AML-193 (cell line): ENCODE measurements at regions not wholly inside any gene's neighbourhood (a gene's known extent, or its start where the extent isn't known, plus 50 kb on each side); places are given as distances from the start of the nearest gene placed in this dataset.

ENCODE experiments used
- DNase-seq, 2 experiments: peaks; one replicate each; lab custom pipeline; 2025; lab: John Stamatoyannopoulos, UW

DNA sequence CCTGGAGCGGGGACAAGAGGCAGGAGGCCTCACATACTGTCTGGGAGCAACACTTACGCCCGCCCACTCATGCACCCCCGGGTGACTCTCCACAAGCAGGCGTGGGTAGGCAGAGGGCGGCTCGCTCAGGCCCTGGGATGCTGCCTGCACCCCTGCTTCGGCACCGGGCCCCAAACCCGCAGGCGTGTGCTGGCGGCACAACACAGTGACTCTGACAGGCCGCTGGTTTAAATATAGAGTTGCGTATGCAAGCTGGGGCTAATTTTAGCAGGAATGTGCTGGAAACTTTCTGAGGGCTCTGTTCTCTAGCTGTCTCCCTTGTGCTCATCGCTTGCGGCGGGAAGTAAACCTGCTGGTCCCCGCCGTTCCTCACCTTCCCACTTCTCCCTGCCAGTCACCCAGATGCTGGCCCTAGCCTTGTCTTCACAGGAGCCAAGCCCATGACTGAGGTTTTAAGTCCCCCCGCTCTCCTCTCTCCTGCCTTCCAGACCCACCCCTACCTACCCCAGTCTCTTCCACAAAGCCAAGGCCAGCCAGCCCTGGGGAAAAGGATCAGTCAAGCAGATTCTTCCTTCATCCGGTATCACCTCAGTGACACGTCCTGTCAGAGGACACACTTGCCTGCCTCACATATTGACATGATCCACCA is 94.5 kb upstream of the FOXP4 start:
- no peak for DNase-seq

DNA sequence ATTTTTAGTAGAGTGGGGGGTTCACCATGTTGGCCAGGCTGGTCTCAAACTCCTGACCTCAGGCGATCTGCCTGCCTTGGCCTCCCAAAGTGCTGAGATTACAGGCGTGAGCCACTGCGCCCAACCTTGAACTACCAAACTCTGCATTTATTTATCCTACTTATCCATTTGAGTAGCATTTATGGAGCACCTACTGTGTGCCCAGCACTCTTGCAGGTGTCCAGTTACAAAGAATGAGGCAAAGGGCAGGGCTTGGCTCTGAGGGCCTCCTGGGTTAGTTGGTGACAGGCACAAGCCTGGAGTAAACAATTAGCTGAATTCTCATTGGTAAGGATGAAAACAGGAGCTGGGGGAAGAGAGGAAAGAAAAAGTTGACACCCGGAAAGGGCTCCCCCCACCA is 93.4 kb upstream of the FOXP4 start:
- DNase-seq: no peak

DNA sequence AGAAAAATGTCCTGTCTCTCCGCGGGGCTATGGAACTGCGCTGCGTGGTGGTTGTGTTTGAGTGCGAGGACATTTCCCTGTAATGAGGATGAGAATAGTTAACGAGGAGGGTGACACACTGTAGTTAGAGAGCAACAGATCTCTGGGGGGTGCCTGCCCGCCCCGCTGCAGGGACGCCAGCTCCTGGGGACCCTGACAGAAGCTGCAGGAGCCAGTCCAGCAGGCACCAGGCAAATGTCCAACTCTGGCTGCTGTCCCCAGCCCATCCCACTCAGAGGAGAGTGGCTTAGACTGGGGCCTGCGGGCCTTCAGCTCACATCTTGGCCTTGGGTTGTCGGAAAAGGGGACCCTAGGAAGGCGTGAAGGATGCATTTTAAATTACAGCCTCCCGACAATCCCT is 92.9 kb upstream of the FOXP4 start:
- no peak for DNase-seq

DNA sequence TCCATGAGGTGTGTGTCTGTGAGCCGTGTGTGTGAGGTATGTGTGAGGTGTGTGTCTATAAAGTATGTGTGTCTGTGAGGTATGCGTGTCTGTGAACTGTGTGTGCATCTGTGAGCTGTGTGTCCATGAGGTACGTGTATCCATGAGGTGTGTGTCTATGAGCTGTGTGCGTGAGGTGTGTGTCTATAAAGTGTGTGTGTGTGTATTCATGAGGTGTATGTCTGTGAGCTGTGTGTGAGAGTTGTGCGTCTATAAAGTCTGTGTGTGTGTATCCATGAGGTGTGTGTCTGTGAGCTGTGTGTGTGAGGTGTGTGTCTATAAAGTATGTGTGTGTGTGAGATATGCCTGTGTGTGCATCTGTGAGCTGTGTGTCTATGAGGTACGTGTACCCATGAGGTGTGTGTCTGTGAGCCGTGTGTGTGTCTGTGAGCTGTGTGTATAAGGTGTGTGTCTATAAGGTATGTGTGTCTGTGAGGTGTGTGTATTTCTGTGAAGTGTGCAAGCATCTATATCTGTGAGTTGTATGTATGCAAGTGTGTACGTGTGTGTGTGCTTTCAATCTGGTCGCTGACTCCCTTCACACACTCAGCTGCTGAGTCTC is 91.9 kb upstream of the FOXP4 start:
- DNase-seq: no peak

DNA sequence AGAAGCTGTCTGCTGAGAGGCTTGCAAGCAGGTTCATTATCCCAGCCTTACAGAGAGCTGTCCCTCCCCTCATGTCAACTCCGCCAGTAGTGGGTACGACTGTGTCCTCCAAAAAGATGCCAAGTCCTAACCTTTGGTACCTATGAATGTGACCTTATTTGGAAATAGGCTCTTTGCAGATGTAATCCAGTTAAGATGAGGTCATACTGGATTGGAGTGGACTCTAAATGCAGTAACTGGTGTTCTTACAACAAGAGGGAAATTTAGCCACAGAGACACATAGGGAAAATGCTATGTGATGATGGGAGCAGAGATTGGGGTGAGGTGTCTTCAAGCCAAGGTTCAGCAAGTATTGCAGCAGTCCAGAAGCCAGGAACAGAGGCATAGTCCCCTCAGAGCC is 90.8 kb upstream of the FOXP4 start:
- no peak for DNase-seq

DNA sequence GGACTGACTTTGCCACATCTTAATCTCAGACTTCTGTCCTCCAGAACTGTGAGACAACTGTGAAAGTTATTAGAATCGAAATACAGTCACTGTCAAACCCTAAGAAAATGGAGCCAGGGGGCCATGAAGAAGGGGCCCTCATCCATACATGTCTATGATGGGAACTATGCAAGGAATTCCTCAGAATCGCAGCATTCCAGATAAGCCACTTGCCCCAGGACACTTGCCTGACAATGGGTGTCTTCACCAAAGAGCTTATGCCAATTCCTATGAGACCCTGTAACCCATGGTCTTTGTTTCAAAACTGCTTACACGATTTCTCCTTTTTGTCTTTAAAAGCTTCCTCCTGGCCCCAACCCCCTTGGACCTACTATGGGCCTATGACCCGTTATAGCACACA is 90.4 kb upstream of the FOXP4 start:
- no peak for DNase-seq

DNA sequence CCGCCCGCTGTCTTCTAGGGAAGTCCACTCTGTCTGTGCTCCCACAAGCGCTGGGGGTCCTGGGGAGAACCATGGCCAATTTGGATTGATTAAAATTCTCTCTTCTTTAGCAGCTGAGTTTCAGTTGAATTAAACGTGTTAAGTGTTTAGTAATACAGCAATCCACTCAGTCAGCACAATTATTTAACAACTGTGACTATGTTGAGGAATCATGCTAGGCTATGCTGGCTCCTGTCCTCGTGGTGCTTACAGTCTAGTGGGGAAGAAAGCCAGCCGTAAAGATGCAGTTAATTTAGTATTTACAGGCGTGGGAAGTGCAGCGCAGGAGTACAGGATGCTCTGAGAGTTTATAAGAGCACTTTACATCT is 88.9 kb upstream of the FOXP4 start:
- DNase-seq: no peak

DNA sequence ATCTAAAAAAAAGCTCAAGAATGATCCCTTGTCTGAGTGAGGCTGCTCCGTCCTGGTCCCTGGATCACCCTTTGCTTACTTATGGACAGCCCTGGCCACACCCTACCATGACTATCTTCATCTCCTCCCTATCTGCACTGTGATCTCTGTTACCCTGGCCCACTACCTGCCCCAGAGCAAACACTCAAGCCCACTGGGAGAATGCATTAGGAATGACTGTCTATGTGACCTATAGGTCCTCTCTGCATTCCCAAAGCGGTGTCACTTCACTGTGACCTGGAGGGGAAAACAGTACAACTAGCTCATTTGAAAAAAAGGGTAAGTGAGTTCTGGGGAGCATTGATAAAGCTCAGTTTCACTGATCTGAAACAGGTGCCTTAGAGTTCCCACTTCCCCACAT is 86.4 kb upstream of the FOXP4 start:
- DNase-seq: no peak

DNA sequence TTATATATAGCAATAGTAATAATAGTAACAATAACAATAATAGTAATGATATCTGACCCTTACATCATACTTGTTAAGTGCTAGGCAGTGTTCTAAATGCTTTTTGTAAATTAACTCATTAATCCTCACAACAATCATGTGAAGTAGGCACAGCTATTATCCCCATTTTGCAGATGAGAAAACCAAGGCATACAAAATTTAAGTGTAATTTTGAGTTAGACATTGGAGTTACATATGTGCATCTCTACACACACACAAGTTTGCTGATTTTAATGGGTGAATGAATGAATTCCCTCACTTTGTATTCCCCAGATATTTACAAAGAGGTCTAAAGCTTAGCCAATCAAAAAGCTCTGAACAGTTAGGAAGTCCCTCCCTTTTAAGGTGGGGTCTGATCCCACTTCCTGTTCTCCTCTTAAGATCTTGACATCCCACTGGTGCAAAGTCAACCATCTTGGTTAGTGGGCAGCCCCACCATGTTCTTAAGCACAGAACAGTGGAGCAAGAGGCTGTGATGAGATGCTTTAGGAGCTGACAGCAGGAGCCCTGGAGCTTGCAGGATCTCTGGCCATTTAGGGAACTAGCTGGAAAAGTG is 85.3 kb upstream of the FOXP4 start:
- DNase-seq: no peak

DNA sequence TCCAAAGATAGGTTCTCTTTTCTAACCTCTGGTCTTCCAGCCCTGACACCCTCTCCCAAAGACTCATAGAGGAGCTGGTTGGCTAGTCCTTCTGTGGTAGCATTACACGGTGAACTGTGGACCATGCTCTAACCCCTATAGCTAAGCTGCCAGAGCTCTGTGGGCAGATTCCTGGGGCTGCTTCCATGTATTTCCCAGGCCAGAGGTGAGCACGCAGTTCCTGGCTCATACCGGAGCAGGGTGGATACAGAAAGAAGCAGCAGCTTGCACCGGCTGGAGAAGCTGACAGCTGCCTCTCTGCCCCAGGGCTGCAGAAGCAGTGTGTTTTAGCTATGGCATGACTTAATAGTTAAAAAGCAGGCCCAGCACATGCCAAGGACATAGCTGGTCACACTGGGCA is 84.1 kb upstream of the FOXP4 start:
- no peak for DNase-seq

DNA sequence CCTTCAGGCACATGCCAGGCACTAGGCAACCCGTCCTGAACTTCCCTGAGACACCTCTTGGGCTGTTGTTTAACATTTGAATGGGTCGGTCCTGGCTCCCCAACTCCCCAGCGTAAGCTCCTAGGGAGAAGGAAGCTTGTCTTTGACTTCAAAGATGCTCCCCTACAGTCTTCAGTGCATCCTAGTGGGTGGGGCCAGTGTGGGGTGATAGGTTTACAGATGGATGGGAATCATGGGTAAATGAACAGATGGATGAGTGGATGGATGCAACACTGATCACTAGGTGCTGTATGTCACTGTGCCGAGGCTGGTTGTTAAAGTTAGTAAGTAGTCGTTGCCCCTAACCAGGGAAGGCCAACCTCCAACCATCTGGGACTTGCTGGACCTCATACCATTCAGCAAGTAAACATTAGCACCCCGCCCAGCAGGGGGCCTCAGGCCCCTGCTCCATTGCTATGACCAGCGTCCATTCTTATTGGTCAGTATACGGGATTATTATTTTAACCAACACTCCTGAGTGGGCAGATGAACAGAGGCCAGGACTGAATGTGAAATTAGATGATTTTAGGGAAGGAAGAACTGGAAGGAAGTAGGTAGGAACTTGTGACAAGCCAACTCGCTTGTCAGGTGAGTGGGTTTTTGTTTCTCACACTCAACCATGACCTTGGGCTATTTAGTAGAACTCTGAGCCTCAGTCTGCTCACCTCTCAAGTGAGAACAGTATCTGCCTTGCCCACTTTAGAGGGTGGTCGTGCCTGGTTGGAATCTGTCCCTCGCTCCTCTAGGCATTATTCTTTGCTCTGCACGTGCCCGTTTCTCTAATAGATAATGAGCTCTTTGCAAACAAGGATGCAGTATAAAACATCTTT is 82.9 kb upstream of the FOXP4 start:
- DNase-seq: peak; percentile 75 to 76

DNA sequence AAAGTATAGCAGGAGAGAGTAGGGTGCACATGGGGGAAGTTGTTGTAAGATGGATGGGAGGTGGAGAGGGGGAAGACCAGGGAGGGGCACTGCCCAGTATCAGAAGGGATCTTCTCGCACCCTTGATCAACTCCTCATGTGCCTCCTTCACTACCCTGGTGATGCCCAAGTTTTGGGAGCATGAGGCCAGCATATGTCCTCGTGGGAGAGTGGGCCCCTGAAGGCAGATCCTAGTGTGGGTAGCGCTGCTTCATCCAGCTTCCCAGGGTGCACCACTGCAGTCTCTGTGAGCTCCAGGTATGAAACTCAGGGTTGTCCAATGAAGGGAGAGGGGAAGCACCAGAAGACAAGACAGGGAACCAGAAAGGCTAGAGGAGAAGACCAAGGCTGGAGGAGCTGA is 82.2 kb upstream of the FOXP4 start:
- DNase-seq: no peak

DNA sequence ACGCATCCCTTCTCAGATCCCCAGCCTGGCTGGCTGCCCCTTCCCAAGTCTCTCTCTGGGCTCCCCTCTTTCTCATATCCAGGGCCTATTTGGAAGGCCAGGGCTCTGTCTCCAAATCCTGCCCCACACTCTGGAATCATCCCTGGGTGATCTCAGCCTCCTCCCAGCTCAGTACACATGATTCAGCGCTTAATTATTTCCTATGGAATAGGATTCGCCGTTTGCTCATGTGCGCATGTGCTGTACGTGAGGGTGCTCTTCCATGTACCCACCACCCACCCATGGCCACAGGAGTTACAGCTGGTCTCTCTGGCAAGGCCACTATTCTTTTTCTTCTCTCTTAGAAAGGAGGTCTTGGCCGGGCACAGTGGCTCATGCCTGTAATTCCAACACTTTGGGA is 81.7 kb upstream of the FOXP4 start:
- no peak for DNase-seq

DNA sequence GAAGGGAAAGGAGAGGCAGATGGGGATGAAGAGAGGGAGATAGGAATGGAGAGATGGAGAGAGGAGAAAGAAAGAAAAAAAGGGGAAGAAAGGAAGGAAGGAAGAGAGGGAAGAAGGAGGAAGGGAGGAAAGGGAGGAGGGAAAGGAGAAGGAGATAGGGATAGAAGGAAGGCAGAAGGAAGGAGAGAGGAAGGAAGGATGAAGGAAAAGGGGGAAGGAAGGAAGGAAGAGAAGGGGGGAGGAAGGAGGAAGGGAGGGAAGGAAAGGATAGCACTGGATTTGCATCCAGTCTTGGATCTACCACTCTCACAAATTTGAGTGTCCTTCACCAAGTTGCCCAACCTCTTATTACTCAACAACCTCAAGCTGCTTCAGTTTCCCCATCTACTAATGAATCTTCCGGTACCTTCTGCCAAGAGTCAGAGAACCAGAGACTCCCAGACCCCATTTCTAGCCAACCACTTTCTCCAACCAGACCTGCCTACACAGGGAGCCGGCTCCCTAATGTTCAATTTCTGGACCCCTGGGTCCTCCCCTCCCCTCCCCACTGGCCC is 79.7 kb upstream of the FOXP4 start:
- peak; percentile 76 to 88 for DNase-seq

DNA sequence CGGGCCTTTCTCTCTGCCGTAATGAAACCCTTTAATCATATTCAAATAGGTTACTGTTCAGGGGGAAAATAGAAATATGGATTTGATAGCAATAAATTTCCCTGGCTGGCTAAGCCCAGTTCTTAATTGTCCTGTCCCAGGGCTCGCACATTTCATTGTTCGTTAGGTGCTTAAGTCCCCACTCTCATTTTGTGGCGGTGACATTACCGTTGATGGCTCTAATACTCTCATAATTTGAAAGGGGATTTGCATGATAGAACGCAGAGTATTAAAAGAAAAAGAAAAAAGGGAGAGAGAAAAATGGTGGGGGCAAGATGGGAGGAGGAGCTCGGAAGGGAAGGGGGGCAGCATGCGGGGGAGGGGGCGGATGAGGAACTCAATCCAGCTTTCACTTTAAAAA is 79.1 kb upstream of the FOXP4 start:
- DNase-seq: no peak

DNA sequence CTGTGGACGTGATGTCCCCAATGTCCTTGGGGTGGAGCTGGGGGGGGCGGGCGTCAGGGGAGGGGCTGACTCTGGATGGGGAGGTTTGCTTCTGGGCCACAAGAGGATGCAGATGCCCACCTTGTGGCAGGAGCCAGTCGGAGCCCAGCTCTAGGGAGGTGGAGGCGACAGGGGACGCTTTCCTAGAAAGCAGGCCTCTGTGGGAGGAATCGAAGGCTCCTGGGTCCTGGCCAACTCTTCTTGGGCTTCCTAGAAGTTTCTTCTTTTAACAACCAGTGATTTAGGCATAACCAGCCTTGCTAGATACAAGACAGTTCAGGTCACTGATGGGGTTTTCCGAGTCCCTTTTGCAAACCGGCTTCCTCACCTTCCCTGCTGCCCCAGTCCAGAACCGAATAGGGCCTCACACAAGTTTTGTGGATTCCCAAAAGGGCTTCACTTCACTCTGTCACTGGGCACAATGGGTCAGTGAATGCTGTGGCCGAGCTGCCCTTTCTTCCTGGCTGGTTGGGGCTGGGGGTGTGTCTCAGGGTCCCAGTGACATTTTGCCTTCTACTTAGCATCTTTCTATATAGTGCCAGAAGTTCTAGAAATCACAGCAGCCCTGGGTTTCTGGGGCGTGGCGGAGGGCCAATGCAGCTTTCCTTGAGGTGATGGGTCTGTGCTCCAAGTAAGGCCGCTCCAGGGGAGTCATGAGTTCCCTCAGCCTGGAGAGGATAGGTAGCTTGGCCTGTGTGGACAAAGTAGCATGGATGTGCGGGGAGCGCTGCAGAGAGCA is 78.4 kb upstream of the FOXP4 start:
- DNase-seq: no peak

DNA sequence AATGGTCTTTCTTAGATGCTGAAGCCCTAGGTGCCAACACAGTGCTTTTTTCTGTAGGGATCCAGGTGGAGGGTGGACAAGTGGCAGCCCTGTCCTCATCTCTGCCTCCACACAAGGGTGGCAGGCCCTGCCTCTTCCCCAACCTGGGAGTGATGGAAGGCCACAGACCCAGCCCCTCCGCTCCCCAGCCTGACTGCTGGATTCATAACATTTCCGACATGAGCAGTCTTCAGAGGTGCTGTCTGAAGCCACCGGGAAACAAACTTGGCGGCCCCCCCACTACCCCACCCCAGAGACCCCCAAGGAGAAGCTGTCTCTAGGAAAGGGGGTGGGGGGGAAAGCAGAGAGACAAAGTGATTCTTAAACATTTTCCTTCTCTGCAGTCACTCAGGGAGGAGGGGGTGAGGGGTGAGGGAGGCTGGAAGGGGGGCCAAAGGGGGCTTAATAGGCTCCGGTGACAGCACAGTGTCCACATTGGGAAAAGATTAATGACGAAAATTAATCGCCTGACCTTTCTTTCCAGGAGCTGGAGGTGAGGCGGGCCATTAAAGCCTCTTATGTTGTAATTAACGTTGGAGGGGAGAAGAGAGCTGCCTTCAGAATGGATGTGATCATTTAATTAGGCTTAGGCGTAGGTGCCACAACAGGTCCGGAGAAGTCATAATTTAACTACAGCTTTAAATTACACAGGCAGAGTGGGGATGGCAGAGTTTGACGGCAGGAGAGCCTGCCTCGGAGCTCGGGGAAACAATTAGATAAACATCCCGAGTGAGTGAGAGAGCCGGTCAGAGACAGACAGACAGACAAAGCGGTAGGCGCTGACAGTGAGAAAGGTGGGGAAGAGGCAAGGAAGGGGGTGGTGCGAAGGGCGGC is 76.8 kb upstream of the FOXP4 start:
- DNase-seq: no peak

DNA sequence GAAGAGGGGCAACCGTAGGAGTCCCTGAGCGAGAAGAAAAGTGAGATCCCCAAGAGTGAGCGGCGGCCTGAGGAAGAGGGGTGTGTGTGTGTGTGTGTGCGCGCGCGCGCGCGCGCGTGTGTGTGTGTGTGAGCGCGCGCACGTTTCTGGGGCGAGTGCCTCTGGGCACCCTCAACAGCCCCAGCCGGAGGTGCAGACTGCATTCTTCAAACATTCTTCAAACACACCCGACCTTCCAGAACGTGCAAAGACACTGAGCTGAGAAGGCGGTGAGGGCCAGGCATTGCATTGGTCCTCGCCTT is 76.2 kb upstream of the FOXP4 start:
- DNase-seq: no peak

DNA sequence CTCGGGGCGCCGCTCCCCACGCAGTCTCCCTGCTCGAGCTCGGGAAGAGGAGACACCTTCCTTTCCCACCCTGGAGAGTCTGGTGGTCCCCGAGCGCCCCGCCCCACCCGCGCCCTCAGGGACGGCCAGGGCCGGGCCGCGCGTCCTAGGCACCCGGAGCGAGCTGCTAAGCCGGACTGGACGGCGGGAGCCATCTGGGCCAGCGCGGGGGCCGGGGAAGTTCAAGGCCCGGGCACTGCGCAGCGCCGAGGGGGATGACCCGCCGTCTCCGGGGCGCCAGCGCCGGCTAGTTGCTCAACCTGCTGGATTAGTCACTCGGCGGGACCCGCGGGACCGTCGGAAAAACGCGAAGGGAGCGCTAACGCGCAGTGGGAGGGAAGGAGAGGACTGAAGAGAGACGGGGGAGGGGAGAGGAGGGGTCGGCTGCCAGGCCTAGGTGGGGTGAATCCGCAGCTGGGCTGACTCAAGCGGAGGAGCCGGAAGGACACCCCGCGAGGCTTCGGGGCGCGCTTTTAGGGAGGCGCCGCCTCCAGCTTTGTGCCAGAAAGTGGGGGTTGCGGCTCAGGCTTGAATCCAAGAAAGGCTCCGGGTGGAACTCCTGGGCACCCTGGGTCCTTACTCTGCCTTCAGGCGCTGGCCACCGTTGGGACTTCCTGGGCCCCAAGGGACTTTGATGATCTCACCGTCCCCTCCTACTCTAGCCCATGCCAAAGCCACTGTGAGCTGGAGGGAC is 75.7 kb upstream of the FOXP4 start:
- no peak for DNase-seq
